ENCODE measurements at regions not wholly inside any gene's neighbourhood (a gene's known extent, or its start where the extent isn't known, plus 50 kb on each side); places are given as distances from the start of the nearest gene placed in this dataset.

DNA sequence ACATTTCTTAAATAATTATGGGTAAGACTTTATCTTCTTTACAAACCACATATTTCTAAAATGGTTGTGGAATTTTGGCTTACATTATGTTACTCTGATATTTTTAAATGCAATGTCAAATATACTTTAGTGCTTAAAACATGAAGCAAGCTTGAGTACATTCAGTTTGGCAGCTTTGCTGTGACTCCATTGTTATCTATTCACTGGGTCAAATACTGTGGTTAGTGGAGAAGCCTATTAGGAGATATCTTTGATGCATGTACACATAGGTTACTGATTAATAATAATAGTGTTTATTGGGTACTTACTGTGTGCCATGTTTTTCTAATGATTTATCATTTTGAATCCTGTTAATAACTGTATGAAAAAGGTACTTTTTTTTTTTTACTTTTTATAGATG, 520.4 kb upstream of the B3GALT2 start:
- no peak for TF ChIP-seq POLR2A (IDR thresholded peaks at IDR 0.05)
- TF ChIP-seq, protein P1, sequence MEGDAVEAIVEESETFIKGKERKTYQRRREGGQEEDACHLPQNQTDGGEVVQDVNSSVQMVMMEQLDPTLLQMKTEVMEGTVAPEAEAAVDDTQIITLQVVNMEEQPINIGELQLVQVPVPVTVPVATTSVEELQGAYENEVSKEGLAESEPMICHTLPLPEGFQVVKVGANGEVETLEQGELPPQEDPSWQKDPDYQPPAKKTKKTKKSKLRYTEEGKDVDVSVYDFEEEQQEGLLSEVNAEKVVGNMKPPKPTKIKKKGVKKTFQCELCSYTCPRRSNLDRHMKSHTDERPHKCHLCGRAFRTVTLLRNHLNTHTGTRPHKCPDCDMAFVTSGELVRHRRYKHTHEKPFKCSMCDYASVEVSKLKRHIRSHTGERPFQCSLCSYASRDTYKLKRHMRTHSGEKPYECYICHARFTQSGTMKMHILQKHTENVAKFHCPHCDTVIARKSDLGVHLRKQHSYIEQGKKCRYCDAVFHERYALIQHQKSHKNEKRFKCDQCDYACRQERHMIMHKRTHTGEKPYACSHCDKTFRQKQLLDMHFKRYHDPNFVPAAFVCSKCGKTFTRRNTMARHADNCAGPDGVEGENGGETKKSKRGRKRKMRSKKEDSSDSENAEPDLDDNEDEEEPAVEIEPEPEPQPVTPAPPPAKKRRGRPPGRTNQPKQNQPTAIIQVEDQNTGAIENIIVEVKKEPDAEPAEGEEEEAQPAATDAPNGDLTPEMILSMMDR (IDR thresholded peaks at IDR 0.05) = no peak
